HEK293 (cell line): ENCODE measurements at regions not wholly inside any gene's neighbourhood (a gene's known extent, or its start where the extent isn't known, plus 50 kb on each side); places are given as distances from the start of the nearest gene placed in this dataset.

Experiments
- CTCF ChIA-PET: fragments of 350-600 bp; formaldehyde crosslinking; extraction: SDS; loops from one replicate; lab custom pipeline; 2021; ENCODE audit warnings: antibody characterized with exemption; lab: Yijun Ruan, JAX
- POLR2A ChIA-PET: fragments of 300-600 bp; formaldehyde crosslinking; extraction: SDS; loops from one replicate; lab custom pipeline; 2020; ENCODE audit warnings: antibody characterized with exemption, inconsistent platforms; lab: Yijun Ruan, JAX
- H3K27ac ChIP-seq: fragments of 200-500 bp; sonication (Bioruptor generic); 2 replicates; pipeline ENCODE4 v1.5.1; 2014; ENCODE audit warnings: low read depth, low read length, control low read depth, inconsistent platforms; ENCODE audit errors: extremely low read depth
- H3K36me3 ChIP-seq, 2 experiments: fragments of 200-500 bp in 1 of 2; sonication (Bioruptor generic) in 1 of 2; 1 replicate in 1 of 2; 2 replicates in 1 of 2; pipeline ENCODE4 v1.5.1; 2014 to 2017; ENCODE audit warnings: inconsistent platforms in 2 of 2, low read length in 2 of 2; ENCODE audit not compliant: control insufficient read depth in 2 of 2, insufficient read depth in 1 of 2
- H3K4me1 ChIP-seq: fragments of 200-500 bp; sonication (Bioruptor generic); 2 replicates; pipeline ENCODE4 v1.5.1; 2014; ENCODE audit warnings: mild to moderate bottlenecking, low read length, inconsistent platforms; ENCODE audit not compliant: control insufficient read depth, insufficient read depth
- H3K4me3 ChIP-seq: 2 replicates; pipeline ENCODE4 v1.5.1; 2011; ENCODE audit warnings: low read depth, mild to moderate bottlenecking, control low read depth, low read length, moderate library complexity
- H3K9me3 ChIP-seq: fragments of 200-500 bp; sonication (Bioruptor generic); 2 replicates; pipeline ENCODE4 v1.5.1; 2014; ENCODE audit warnings: low read depth, low read length, inconsistent platforms; ENCODE audit not compliant: control insufficient read depth, insufficient read depth
- GFI1B ChIP-seq: fragments of 450-650 bp; formaldehyde crosslinking; IDR thresholded peaks from 2 replicates; pipeline ENCODE4 v1.5.1; 2016; ENCODE audit warnings: missing biosample characterization, missing genetic modification characterization
- INSM2 ChIP-seq: fragments of 450-650 bp; formaldehyde crosslinking; IDR thresholded peaks from 2 replicates; pipeline ENCODE4 v1.5.1; 2016; ENCODE audit warnings: missing biosample characterization, missing genetic modification characterization
- PRDM1 ChIP-seq: fragments of 450-650 bp; formaldehyde crosslinking; IDR thresholded peaks from 2 replicates; pipeline ENCODE4; 2016; ENCODE audit warnings: missing biosample characterization, missing genetic modification characterization
- PRDM10 ChIP-seq: fragments of 450-650 bp; formaldehyde crosslinking; IDR thresholded peaks from 2 replicates; pipeline ENCODE4 v1.5.1; 2016; ENCODE audit warnings: missing biosample characterization, missing genetic modification characterization
- RBAK ChIP-seq: fragments of 450-650 bp; formaldehyde crosslinking; IDR thresholded peaks from 2 replicates; pipeline ENCODE4 v1.5.1; 2016; ENCODE audit warnings: missing biosample characterization, missing genetic modification characterization
- REPIN1 ChIP-seq: fragments of 450-650 bp; formaldehyde crosslinking; IDR thresholded peaks from 2 replicates; pipeline ENCODE4 v1.5.1; 2017; ENCODE audit warnings: missing biosample characterization, missing genetic modification characterization, low read depth
- SALL2 ChIP-seq: fragments of 450-650 bp; formaldehyde crosslinking; IDR thresholded peaks from 2 replicates; pipeline ENCODE4 v1.5.0; 2017; ENCODE audit warnings: missing biosample characterization, mild to moderate bottlenecking, missing genetic modification characterization, borderline replicate concordance
- SCRT2 ChIP-seq: fragments of 450-650 bp; formaldehyde crosslinking; IDR thresholded peaks from 2 replicates; pipeline ENCODE4 v1.5.1; 2016; ENCODE audit warnings: missing biosample characterization, missing genetic modification characterization
- TCF7L2 ChIP-seq: IDR thresholded peaks from 2 replicates; pipeline ENCODE4 v1.6.1; 2011; ENCODE audit warnings: low read depth, mild to moderate bottlenecking, inconsistent platforms, low read length, moderate library complexity, borderline replicate concordance
- ZNF169 ChIP-seq: fragments of 450-650 bp; formaldehyde crosslinking; IDR thresholded peaks from 2 replicates; pipeline ENCODE4 v1.5.1; 2016; ENCODE audit warnings: missing biosample characterization, missing genetic modification characterization
- ZNF175 ChIP-seq: fragments of 450-650 bp; formaldehyde crosslinking; IDR thresholded peaks from 2 replicates; pipeline ENCODE4 v1.5.1; 2016; ENCODE audit warnings: missing biosample characterization, missing genetic modification characterization
- ZNF211 ChIP-seq: fragments of 450-650 bp; formaldehyde crosslinking; IDR thresholded peaks from 2 replicates; pipeline ENCODE4 v1.5.1; 2016; ENCODE audit warnings: low read depth, missing biosample characterization, missing genetic modification characterization
- ZNF24 ChIP-seq: fragments of 450-650 bp; formaldehyde crosslinking; IDR thresholded peaks from 2 replicates; pipeline ENCODE4 v1.5.1; 2016; ENCODE audit warnings: missing biosample characterization, missing genetic modification characterization
- ZNF248 ChIP-seq: fragments of 450-650 bp; formaldehyde crosslinking; IDR thresholded peaks from 2 replicates; pipeline ENCODE4 v1.5.1; 2017; ENCODE audit warnings: missing biosample characterization, missing genetic modification characterization
- ZNF26 ChIP-seq: fragments of 450-650 bp; formaldehyde crosslinking; IDR thresholded peaks from 2 replicates; pipeline ENCODE4 v1.5.1; 2016; ENCODE audit warnings: missing biosample characterization, missing genetic modification characterization
- ZNF404 ChIP-seq: fragments of 450-650 bp; formaldehyde crosslinking; IDR thresholded peaks from 2 replicates; pipeline ENCODE4 v1.5.1; 2017; ENCODE audit warnings: missing biosample characterization, missing genetic modification characterization
- ZNF488 ChIP-seq: fragments of 450-650 bp; formaldehyde crosslinking; IDR thresholded peaks from 2 replicates; pipeline ENCODE4 v1.5.1; 2016; ENCODE audit warnings: missing biosample characterization, missing genetic modification characterization
- ZNF548 ChIP-seq: fragments of 450-650 bp; formaldehyde crosslinking; IDR thresholded peaks from 2 replicates; pipeline ENCODE4 v1.5.1; 2016; ENCODE audit warnings: missing biosample characterization, missing genetic modification characterization
- ZNF555 ChIP-seq: fragments of 450-650 bp; formaldehyde crosslinking; conservative IDR thresholded peaks from 2 replicates; pipeline ENCODE4 v1.5.1; 2017; ENCODE audit warnings: missing biosample characterization, mild to moderate bottlenecking, missing genetic modification characterization, inconsistent platforms
- ZNF596 ChIP-seq: fragments of 450-650 bp; IDR thresholded peaks from 2 replicates; pipeline ENCODE4 v1.5.0; 2018; ENCODE audit warnings: missing biosample characterization, mild to moderate bottlenecking, missing genetic modification characterization, moderate library complexity
- ZNF629 ChIP-seq: fragments of 450-650 bp; formaldehyde crosslinking; IDR thresholded peaks from 2 replicates; pipeline ENCODE4 v1.5.1; 2017; ENCODE audit warnings: missing biosample characterization, missing genetic modification characterization
- ZNF707 ChIP-seq: fragments of 450-650 bp; formaldehyde crosslinking; IDR thresholded peaks from 2 replicates; pipeline ENCODE4 v1.5.1; 2016; ENCODE audit warnings: missing biosample characterization, missing genetic modification characterization
- TF ChIP-seq, protein P1 (sequence below): fragments of 450-650 bp; formaldehyde crosslinking; IDR thresholded peaks from 2 replicates; pipeline ENCODE4 v1.5.1; 2016; ENCODE audit warnings: missing biosample characterization, missing genetic modification characterization, low read depth

GRCh38 chr5:171535162-171535561 lies 115.7 kb downstream of the FGF18 start (continued):
- TF ChIP-seq INSM2 (tag by site-specific recombination), result no peak
- no peak for TF ChIP-seq GFI1B
- no peak for TF ChIP-seq ZNF404 (tag by site-specific recombination)
- TF ChIP-seq ZNF596 (tag by site-specific recombination), result no peak

GRCh38 chr5:171537070-171537849 lies 117.8 kb downstream of the FGF18 start:
- TF ChIP-seq ZNF24 (tag by site-specific recombination) (0 out of 2 replicates have a peak, but pooled peaks have one; percentile 37), TCF7L2 (0 out of 2 replicates have a peak, but pooled peaks have one; percentile 23), SCRT2 (peak; percentile 51; the same call in 1 of the 2 replicates), ZNF629 (tag by site-specific recombination) (peak; percentile 28; the same call in 1 of the 2 replicates), RBAK (tag by site-specific recombination) (0 out of 2 replicates have a peak, but pooled peaks have one; percentile 43), ZNF707 (tag by site-specific recombination) (no peak), ZNF548 (tag by site-specific recombination) (no peak)
- TF ChIP-seq, all 188 proteins: peak for 5
- POLR2A ChIA-PET, result no interaction called here
- Histone ChIP-seq H3K4me1 (no peaks in the 10 kb centered on the region), H3K9me3 (no peaks in the 10 kb centered on the region), H3K36me3 (no peaks in the 10 kb centered on the region), H3K27ac (no peak overlapping the region), H3K4me3 (no peak overlapping the region)
- CTCF ChIA-PET, result no interaction called here

DNA sequence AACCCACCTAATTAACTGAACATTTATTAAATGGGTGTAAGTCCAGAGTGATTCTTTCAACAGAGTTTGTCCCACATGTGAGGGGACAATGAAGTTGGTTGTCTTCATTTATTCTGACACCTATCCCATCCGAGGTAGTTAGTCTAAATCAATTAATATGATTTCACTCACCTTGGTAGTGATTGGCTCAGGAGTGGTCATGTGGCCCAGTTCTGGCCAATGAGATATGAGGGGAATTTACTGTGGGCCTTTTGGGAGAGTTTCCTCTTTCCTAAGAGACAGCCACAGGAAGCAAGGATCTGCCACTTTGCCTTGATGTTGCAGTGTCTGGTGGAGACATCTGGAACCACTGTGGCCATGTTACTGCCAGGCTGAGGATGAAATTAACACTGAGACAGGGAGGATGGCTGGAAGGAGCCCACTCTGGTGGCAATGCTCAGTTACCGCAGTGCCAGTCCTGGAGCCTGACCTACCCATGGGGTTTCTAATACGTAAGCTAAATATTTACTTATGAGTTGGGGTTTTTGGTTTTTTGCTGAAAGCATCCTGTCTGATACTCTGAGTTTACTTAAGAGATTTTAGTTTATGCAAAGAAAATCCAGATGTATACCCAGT lies 118.6 kb downstream of the FGF18 start:
- H3K36me3 ChIP-seq, result no peaks in the 10 kb centered on the region
- TF ChIP-seq, protein P1, sequence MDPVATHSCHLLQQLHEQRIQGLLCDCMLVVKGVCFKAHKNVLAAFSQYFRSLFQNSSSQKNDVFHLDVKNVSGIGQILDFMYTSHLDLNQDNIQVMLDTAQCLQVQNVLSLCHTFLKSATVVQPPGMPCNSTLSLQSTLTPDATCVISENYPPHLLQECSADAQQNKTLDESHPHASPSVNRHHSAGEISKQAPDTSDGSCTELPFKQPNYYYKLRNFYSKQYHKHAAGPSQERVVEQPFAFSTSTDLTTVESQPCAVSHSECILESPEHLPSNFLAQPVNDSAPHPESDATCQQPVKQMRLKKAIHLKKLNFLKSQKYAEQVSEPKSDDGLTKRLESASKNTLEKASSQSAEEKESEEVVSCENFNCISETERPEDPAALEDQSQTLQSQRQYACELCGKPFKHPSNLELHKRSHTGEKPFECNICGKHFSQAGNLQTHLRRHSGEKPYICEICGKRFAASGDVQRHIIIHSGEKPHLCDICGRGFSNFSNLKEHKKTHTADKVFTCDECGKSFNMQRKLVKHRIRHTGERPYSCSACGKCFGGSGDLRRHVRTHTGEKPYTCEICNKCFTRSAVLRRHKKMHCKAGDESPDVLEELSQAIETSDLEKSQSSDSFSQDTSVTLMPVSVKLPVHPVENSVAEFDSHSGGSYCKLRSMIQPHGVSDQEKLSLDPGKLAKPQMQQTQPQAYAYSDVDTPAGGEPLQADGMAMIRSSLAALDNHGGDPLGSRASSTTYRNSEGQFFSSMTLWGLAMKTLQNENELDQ, result no peak
- no peak for TF ChIP-seq ZNF26
- no peak for TF ChIP-seq REPIN1 (tag by site-specific recombination)
- no peak for TF ChIP-seq PRDM10 (tag by site-specific recombination)
- no peak for TF ChIP-seq PRDM1 (tag by site-specific recombination)
- TF ChIP-seq ZNF169 (tag by site-specific recombination), result no peak
- TF ChIP-seq ZNF175, result no peak
- no peak for TF ChIP-seq ZNF211 (tag by site-specific recombination)
- TF ChIP-seq ZNF248, result no peak
- no peak for TF ChIP-seq SALL2 (tag by site-specific recombination)
- no peak for TF ChIP-seq ZNF488
- TF ChIP-seq ZNF555 (tag by site-specific recombination), result no peak
- CTCF ChIA-PET, result no interaction called here
- POLR2A ChIA-PET, result no interaction called here
- no peak overlapping the region for H3K27ac ChIP-seq
- H3K4me3 ChIP-seq, result no peak overlapping the region
- H3K4me1 ChIP-seq, result no peaks in the 10 kb centered on the region
- no peaks in the 10 kb centered on the region for H3K9me3 ChIP-seq
